HG03432 (cell line): ENCODE measurements at regions not wholly inside any gene's neighbourhood (a gene's known extent, or its start where the extent isn't known, plus 50 kb on each side); places are given as distances from the start of the nearest gene placed in this dataset.

Experiments
- ATAC-seq: cut with Tn5 transposase; IDR thresholded peaks from one replicate; pipeline ENCODE4 v1.9.1; 2021; ENCODE audit warnings: mild to moderate bottlenecking, moderate library complexity; ENCODE audit not compliant: unreplicated experiment

DNA sequence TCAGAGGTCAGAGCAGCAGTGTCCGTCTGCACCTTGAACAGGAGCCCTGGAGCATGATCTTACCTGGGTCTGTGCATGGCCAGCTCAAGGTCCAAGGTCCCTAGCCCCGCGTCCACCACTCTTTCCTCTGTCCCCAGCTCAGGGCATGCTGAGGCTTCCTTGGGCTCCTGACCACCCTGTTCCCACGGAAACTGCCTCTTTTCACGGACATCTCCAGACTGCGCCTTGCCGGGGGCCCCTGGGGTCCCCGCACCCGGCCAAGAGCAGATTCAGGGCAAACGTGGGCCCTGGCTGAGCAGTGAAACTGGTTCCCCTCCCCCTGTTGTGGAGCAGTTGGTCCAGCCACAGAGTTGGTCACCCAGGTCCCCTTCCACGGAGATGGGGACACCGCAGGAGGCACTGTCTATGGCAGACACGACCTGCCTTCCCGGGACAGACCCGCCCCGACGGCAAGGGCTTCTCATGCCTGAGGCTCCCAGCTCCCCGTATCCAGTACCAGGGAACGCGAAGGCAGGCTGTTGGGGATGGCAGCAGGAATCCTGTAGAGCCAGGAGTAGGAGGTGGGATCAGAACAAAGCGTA is 217.4 kb upstream of the PPP2R2D start:
- ATAC-seq: no peak

DNA sequence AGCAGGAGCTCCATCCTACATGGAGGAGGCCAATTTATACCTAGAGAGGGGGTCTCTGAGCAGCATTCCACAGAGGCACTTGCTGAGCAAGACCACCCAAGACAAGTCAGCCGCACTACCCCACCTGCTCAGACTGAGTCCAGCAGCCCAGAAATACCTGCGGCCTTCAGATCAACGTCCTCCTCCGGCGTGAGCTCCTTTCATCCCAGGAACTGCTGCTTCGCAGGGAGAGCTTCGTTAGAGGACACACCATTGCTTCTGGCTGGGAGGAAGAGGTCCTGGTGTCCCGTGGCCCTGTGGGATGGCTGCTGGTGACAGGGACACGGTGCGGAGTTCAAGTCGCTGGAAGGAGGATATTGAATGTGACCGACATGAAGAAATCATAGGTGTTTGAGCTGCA is 216.9 kb upstream of the PPP2R2D start:
- ATAC-seq: no peak

DNA sequence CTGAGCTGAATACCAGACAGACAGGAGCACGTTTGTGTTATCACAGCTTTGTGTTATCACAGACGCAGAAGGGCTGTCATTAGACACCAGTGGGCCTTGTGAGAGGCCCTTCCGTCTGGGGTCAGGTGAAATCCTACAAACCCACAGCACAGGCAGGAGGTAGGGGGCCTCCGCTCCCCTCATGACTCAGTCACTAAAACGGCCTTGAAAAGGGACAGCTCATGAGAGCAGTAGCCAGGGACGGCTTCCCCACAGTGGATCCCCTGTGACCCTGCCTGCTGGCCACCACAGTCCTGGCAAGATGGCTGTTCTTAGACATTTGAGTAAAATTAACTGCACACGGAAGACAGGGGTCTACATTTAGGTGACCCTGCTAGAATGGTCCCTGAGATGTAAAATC is 215.8 kb upstream of the PPP2R2D start:
- no peak for ATAC-seq

DNA sequence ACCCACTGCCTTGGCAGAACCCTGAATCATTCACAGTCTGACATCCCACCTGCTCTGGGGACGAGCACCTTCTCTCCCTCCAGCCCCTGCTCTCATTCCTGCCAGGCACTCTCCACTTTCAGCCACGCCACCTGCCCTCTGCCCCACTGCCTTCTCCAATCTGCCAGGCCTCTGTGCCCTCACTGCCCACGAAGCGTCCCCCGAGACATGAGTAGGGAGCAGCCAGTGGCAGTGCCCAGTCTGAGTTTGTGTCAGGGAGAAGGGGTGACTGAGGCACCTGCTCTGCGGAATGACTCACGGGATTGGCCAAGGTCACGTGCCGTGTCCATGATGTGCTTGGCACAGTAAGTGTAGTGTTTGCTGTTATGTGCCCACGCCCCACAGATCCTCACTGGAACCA is 215.2 kb upstream of the PPP2R2D start:
- no peak for ATAC-seq

DNA sequence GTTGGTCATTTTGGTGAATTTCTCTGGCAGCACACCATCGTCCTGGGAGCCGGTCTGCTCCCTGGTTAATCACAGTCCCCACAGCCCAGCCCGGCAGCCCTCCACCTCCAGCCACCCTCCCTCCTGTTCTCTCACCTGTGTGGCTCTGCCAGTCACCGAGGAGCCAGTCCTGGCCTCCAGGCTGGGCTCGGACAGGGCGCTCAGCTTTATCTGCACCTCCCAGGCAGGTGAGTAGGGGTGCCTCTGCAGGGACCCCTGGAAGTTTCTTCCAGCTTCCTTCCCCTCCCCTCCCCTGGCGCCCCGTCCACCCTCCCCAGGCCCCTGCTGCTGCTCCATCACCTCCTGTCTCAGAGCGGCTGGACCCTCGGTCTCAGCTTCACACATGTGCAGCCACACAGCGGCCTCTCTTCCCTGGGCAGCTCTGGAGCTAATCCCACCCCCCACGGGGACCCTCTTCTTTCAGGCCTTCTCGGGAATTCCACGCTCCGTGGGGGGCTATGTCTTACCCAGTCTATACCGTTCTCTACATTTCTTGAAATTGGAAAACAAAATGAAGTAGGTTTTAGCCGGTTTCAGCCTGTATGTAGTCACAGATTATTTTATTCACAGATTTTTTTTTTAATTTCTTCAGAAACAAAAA is 213.9 kb upstream of the PPP2R2D start:
- no peak for ATAC-seq

DNA sequence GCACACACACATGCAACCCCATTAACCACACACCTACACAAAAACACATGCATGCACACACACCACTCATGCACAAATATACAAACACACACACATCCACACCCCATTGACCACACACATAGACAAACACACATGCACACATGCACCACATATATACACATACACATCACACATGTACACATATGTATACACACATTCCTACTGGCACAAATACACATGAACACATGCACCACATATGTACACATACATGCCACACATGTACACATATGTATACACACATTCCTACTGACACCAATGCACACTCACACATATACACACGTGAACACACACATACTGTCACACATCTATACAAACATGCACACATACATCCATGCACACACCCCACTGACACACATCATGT is 212.5 kb upstream of the PPP2R2D start:
- no peak for ATAC-seq

DNA sequence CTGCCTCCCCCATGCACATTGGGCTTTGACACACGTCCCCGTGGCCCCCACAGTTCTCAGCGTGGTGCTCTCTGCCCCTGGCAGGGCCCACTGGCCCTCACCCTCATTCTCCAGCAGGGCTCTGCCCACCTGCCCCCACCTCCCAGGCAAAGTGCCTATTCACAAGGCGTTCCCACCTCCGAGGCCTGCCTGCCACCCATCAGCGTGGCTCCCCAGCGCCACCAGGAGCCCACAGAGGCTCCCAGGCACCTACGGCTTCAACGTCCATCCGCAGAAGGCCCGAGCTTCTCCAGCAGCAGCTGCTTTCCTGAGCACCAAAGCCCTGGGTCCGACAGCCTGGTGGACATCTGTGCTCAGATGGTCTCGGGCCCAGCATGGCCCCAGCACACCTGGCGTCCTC is 211.8 kb upstream of the PPP2R2D start:
- ATAC-seq: no peak

DNA sequence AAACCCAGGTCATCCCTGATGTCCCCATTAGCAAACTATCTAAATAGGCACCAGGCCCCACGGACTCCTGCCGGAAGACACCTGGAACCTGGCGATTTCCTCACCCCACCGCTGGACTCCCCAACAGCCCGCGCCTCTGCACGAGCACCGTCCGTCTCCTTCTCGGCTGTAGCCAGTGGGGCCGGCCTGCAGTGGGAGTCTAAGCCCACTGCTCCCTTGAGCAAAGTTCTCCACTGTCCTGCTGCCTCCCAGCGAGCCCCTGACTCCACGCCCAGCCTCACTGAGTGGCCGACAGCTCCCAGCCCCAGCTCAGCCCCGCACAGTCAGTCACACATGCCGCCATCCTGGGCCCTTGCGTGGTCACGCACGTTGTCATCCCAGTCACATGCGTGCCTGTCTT is 211.3 kb upstream of the PPP2R2D start:
- no peak for ATAC-seq

DNA sequence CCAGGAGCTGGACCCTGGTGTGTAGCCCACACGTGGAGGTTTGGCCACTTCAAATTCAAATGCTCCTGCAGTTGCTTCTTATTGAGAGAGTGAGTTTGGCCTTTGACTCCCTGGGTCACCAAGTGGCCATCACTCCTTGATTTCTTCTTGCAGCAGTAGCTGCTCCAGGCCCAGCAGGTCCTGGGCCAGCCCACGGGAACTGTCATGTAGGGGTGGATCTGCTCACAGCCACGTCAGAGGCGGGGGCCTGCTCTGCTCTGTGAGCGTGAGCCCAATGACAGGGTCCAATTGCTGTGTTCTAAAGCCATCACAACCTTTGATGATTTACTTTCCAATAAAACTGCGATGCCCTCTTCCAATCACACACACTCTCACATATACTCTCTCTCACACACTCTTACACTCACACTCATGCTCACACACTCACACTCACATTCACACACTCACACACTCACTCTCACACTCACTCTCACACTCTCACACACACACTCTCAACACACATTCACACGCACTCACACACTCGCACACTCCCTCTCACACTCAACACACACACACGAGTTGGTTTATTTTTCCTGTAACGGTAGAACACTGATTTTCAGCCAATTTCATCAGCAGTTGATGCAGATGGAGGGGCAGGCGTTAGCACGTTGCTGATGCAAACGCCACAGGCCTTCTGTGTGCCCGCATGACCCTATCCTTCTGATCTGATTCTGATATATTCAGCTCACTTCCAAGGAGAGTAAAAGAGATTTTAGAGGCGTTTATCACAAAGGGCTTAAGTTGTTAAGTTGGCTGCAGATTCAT is 210.7 kb upstream of the PPP2R2D start:
- no peak for ATAC-seq

DNA sequence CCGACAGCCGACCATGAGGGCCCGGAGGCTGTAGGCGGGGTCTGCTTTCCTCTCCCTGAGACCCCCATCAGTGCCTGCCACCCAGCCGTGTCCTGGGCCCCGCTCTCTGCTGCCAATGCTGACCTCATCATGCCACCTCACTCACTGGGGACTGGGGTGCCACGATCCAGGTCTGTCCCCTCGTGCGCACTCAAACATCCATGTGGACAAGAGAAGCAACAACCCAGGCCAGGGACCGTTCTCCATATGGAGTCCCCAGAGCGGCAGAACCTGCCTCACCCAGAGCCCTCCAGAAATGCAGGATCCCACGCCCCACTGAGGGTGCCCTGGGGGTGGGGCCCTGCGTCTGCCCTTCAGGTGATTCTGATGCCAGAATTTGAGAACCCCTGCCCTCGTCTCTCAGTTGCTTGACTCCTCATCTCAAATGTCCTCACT is 210.0 kb upstream of the PPP2R2D start:
- no peak for ATAC-seq

DNA sequence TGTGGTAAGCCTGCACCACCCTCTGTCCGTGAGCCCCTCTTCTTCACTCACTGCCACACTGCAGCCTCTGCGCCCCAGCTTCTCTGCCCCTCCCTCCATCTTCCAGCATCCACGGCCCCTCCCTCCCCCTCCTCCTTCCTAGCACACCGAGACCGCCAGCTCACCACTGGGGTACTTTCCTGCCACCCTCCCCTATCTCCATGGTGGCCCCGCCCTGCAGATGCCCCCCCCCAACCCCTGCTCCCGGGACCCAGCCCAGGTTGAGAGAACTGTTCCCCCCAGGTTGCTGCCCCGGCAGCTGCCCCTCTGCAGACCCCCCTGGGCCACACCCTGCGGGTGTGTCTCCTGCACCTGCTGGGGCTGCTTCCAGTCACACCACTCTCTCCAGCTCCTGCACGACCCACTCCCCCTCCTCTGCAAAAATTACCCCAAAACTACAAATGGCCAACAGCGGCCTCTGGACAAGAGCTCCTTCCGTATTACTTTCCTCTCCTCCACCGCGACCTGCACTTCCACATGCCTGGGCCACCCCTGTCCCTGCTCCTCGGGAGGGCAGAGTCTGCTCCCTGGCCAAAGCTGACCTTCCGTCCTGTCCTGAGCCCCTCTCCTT is 209.2 kb upstream of the PPP2R2D start:
- no peak for ATAC-seq

DNA sequence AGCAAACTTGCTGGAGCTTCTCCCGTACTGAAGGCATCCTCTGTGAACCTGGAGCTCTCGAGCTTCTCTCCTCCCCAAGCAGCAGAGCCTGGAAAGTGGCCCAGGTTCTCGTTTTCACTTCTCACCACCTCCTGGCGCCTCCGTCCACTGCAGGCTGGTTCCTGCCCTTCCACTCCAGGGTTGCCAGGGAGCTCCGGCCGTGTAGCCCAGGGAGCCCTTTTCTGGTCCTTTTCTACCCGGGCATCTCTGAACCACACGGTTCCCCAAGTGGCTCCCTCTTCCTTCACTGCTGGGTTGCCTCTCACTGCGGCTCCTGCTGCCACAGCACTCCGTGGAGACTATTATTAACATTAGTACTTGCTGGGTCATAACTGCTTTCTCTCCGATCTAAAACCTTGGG is 208.6 kb upstream of the PPP2R2D start:
- ATAC-seq: no peak

DNA sequence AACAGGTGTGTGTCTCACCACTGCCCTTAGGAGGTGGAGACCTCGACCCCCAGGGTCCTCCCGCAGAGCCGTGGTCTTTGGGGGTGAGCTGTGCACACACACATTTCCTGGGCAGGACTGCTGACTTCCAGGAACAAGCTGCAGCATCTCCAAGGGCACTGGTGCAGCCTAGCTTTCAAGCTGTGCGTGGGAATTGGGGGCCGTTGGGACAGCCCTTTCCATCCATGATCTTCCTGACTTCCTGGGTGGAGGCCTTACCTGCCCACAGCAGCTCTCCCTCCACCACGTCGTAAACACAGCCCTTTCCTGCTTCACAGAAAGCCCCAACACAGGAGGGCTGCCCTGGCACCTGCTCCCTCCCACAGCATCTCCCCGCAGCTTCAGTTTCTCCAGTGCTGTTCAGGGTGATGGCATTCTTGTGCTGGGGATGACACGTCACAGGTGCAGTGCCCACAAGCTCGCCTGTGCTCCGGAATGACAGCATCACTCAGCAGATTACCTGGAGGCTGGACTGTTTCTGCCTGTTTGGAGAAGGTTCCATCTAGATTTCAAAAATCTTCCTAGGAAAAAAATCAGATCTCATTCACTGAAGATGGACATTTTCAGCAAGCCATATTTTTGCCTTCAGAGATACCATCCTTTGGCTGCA is 208.0 kb upstream of the PPP2R2D start:
- ATAC-seq: no peak

DNA sequence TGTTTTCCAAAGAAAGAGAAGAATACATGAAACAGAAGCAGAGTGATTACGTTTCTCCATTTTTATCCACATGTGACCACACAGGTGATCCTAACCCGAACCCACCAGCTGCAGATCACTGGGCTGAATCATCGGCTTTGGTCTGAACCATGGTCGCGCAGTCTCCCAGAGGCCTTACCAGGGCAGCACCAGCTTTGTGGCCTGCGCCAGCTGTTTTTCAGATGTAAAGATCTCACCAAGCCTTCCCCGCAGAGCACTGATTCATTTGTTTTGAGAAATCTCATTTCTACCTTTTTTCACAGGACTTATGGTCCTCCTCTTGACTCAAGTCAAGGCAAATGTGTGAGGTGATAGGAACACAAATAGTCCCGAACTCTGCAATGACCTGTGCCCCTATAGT is 207.0 kb upstream of the PPP2R2D start:
- ATAC-seq: no peak

DNA sequence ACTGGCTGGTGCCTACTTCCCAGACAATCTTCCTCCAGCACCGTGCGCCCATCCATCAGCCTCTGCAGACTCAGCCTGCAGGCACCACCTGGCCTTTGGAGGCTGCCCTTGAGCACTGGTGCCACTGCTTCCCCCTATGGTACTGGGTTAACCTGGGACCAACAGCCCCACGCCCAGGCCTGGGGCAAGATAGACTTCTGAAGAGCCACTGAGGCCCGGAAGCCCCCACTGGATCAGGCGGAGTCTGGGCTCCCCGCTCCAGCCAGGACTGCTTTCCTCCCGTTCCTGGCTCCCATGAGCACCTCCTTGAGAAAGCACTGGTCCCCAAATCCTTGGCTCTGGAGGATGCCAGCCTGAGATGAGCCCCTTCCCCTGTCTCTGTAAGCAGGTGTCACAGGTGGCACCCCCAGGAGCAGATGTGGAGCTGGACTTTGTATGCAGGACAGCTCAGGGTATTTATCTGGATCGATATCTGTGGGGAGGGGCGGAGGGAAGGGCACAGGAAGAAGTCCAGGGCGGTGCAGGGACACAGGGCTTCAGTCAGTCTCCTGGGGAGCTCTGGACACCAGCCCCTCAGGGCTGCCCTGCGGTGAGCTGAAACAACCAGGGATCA is 206.5 kb upstream of the PPP2R2D start:
- ATAC-seq: no peak

DNA sequence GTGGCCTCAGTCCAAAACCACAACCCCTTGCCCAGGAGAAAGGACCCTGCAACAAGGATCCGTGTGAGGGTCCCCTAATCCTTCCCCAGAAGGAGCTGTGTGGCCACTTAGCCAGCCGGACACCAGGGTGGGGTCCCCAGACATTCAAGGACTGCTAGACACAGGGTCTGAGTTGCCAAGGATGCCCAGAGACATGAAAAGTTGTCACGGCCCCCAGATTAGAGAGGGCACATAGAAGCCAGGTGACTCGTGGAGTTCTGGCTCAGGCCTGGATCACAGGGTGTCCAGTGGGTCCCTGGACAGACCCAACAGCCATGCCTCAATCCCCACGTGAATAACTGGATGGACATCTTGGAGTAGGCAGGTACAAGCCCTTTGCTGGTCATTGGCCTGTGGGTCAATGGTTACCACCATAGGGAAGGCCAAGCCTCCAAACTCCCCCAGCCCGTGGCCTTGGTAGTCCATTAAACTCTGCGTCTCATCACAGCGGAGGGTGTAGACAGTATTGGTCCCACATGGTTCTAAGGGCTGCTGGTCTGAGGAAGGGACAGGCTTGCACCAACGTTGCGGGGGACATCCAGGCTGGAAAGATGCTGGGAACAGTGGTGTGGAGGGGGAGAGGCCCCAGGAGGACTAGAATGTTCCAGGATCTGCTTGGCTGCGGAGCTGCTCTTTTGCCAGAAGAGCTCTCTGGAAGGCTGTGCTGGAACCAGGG is 205.9 kb upstream of the PPP2R2D start:
- no peak for ATAC-seq

DNA sequence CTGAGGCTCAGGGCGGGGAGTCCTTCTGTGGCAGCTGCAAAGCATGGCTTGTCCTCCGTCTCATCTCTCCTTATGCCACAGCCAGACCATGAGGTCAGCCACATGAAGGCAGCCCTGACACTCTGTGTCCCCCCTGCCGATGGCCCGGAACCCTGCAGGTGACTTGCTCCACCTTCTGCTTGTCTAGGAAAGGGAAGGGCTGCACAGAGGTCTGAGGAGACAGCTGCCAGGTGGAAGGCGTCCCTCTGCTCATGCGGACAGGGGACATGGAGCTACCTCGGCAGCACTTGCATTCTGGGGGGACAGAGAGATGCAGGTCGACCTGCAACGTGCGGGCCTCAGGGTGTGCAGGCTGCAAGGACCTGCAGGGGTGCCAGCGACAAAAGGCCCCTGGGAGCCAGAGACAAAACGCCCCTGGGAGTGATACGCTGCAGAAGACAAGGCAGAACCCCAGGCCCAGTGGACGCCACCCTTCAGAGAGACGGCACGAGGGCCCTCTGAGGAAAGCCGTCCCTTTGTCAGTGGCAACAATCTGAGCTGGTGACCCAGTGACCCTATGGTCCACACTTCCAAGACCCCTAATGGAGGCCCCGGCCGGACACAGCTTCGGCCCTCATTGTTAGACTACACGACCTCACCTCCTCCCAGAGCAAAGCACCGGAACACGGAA is 205.2 kb upstream of the PPP2R2D start:
- no peak for ATAC-seq

DNA sequence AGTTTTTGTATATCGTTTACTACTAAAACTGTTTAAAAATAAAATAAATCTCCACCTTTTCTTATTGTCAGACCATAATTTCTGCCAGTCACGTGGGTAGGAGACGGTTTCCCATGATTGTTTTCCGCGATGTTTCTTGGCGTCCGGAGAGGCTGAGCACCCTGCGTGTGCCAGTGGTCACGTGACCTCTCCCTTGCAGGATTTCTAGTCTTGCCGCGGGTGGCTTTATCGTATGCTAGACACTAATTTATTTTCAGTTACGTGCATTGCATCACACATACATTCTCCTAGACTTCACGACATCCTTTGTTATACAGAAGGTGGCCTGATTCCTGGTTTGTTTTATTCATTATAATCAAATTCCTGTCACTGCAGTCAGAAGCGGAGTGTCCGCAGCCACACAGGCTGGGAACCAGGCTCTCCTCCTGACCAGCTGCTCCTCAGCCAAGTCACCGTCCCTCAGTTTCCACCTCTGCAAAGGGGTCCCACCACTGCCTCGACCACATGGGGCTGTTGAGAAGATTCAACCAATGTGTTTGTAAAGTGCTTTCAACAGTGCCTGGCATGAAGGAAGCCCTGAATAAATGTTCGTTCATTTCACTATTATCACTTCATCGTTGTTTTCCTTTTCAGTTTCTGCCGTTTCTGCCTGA is 203.2 kb upstream of the PPP2R2D start:
- ATAC-seq: no peak

DNA sequence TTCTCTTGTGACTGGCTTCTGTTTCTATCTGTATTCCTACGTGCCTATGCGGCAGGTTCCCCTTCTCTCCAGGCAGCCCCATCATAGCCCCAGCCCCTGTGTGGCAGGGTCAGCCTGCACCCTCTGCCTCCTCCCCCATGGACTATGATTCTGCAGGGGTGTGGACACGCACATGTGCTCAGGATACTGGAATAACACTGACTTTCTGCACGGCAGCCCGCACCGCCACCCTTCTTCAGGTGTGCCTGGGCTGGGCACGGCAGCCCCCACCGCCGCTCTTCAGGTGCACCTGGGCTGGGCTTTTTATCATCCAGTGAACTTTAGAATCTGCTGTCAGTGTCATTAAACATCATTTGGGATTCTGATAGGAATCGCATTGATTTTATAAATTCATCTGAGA is 202.6 kb upstream of the PPP2R2D start:
- ATAC-seq: no peak
